ENCODE measurements at regions not wholly inside any gene's neighbourhood (a gene's known extent, or its start where the extent isn't known, plus 50 kb on each side); places are given as distances from the start of the nearest gene placed in this dataset.

GRCh38 chr22:48955351-48956311 is 872.0 kb downstream of the BRD1 start:
- DNase-seq (ENCODE audit: low read depth in 2 of 2, low spot score in 1 of 2): no peak

GRCh38 chr22:48954781-48955311 is 872.8 kb downstream of the BRD1 start:
- DNase-seq (ENCODE audit: low read depth in 2 of 2, low spot score in 1 of 2): no peak

GRCh38 chr22:48953830-48954229 is 873.8 kb downstream of the BRD1 start:
- no peak for DNase-seq (ENCODE audit: low read depth in 2 of 2, low spot score in 1 of 2)

- DNase-seq (ENCODE audit: low read depth in 2 of 2, low spot score in 1 of 2): no peak
These were observed 874.5 kb downstream of the BRD1 start for GRCh38 chr22:48953103-48953720.

GRCh38 chr22:48952256-48953102 is 875.2 kb downstream of the BRD1 start:
- no peak for DNase-seq (ENCODE audit: low read depth in 2 of 2, low spot score in 1 of 2)

- no peak for DNase-seq (ENCODE audit: low read depth in 2 of 2, low spot score in 1 of 2)
These were observed 875.8 kb downstream of the BRD1 start for GRCh38 chr22:48951836-48952235.

- DNase-seq (ENCODE audit: low read depth in 2 of 2, low spot score in 1 of 2): no peak
These were observed 877.3 kb downstream of the BRD1 start for GRCh38 chr22:48950151-48950915.

GRCh38 chr22:48949375-48950149 is 878.1 kb downstream of the BRD1 start:
- DNase-seq (ENCODE audit: low read depth in 2 of 2, low spot score in 1 of 2): no peak

- DNase-seq (ENCODE audit: low read depth in 2 of 2, low spot score in 1 of 2): no peak
These were observed 879.0 kb downstream of the BRD1 start for GRCh38 chr22:48948575-48949170.

GRCh38 chr22:48947636-48948035 is 880.0 kb downstream of the BRD1 start:
- DNase-seq (ENCODE audit: low read depth in 2 of 2, low spot score in 1 of 2): no peak

- DNase-seq (ENCODE audit: low read depth in 2 of 2, low spot score in 1 of 2): no peak
These were observed 881.8 kb downstream of the BRD1 start for GRCh38 chr22:48945621-48946458.

- DNase-seq (ENCODE audit: low read depth in 2 of 2, low spot score in 1 of 2): no peak
These were observed 882.7 kb downstream of the BRD1 start for GRCh38 chr22:48944751-48945620.

- no peak for DNase-seq (ENCODE audit: low read depth in 2 of 2, low spot score in 1 of 2)
These were observed 883.3 kb downstream of the BRD1 start for GRCh38 chr22:48944433-48944750.

GRCh38 chr22:48943567-48944432 is 883.9 kb downstream of the BRD1 start:
- no peak for DNase-seq (ENCODE audit: low read depth in 2 of 2, low spot score in 1 of 2)

GRCh38 chr22:48942698-48943566 is 884.7 kb downstream of the BRD1 start:
- no peak for DNase-seq (ENCODE audit: low read depth in 2 of 2, low spot score in 1 of 2)

Measured in stimulated activated CD8-positive, alpha-beta memory T cell treated with anti-CD3 and anti-CD28 coated beads, Interleukin-4, amount 100 ng/mL, for 4 hours (primary cell).